Neural progenitor cell (in vitro differentiated cells): ENCODE measurements at regions not wholly inside any gene's neighbourhood (a gene's known extent, or its start where the extent isn't known, plus 50 kb on each side); places are given as distances from the start of the nearest gene placed in this dataset.

Experiments used
- DNase-seq: peaks from one replicate; pipeline ENCODE4 v3.0.0-alpha.2; 2016; ENCODE audit warnings: low spot score
- H2AFZ ChIP-seq: fragments of 200-600 bp; sonication (generic); replicated peaks from 2 replicates; pipeline ENCODE4 v1.6.1; 2016; ENCODE audit warnings: antibody characterized with exemption
- H3F3A ChIP-seq: fragments of 200-600 bp; sonication (generic); 2 replicates; pipeline ENCODE4 v1.6.1; 2016; ENCODE audit warnings: antibody characterized with exemption, low read depth
- H3K27ac ChIP-seq: fragments of 200-600 bp; sonication (generic); 2 replicates; pipeline ENCODE4 v1.5.1; 2016; ENCODE audit warnings: mild to moderate bottlenecking
- H3K27me3 ChIP-seq: fragments of 200-600 bp; sonication (generic); 2 replicates; pipeline ENCODE4 v1.6.1; 2016; ENCODE audit warnings: mild to moderate bottlenecking, moderate library complexity
- H3K36me3 ChIP-seq: fragments of 200-600 bp; sonication (generic); 2 replicates; pipeline ENCODE4 v1.5.1; 2016
- H3K4me1 ChIP-seq: fragments of 200-600 bp; sonication (generic); 2 replicates; pipeline ENCODE4 v1.6.1; 2016; ENCODE audit warnings: mixed run types
- H3K4me2 ChIP-seq: fragments of 200-600 bp; sonication (generic); 2 replicates; pipeline ENCODE4 v1.6.1; 2016
- H3K4me3 ChIP-seq: fragments of 200-600 bp; sonication (generic); 2 replicates; pipeline ENCODE4 v1.5.1; 2016
- H3K79me2 ChIP-seq: fragments of 200-600 bp; sonication (generic); 2 replicates; pipeline ENCODE4 v1.6.1; 2016; ENCODE audit warnings: low read depth
- H3K9ac ChIP-seq: fragments of 200-600 bp; sonication (generic); 2 replicates; pipeline ENCODE4 v1.6.1; 2016
- H3K9me3 ChIP-seq: fragments of 200-600 bp; sonication (generic); 2 replicates; pipeline ENCODE4 v1.5.1; 2016; ENCODE audit warnings: low read depth
- H4K20me1 ChIP-seq: fragments of 200-600 bp; sonication (generic); 2 replicates; pipeline ENCODE4 v1.6.1; 2016; ENCODE audit warnings: low read depth
- H3K27ac Mint-ChIP-seq: 3 replicates; pipeline ENCODE4 v1.8.0; 2021; ENCODE audit warnings: mixed read lengths
- H3K27me3 Mint-ChIP-seq: 2 replicates; pipeline ENCODE4 v1.8.0; 2022; ENCODE audit warnings: low read depth, mild to moderate bottlenecking, inconsistent platforms, moderate library complexity, mixed read lengths; ENCODE audit not compliant: insufficient read depth
- H3K36me3 Mint-ChIP-seq: 3 replicates; pipeline ENCODE4 v1.8.0; 2021; ENCODE audit warnings: mixed read lengths
- H3K4me1 Mint-ChIP-seq: 3 replicates; pipeline ENCODE4 v1.8.0; 2021; ENCODE audit warnings: mixed read lengths
- H3K4me3 Mint-ChIP-seq: 3 replicates; pipeline ENCODE4 v1.8.0; 2021; ENCODE audit warnings: mild to moderate bottlenecking, moderate library complexity, mixed read lengths
- H3K9me3 Mint-ChIP-seq: 3 replicates; pipeline ENCODE4 v1.8.0; 2020; ENCODE audit warnings: mixed read lengths
- EZH2 ChIP-seq: fragments of 200-600 bp; sonication (generic); IDR thresholded peaks from 2 replicates; pipeline ENCODE4 v1.6.1; 2017; ENCODE audit warnings: antibody characterized with exemption, mild to moderate bottlenecking, moderate library complexity
- EZH2phosphoT487 ChIP-seq: fragments of 200-600 bp; sonication (generic); IDR thresholded peaks from 2 replicates; pipeline ENCODE4 v1.6.1; 2017; ENCODE audit warnings: antibody characterized with exemption
- TF ChIP-seq, protein P1 (sequence below): fragments of 200-600 bp; sonication (generic); IDR thresholded peaks from 2 replicates; pipeline ENCODE4 v1.5.1; 2017; ENCODE audit warnings: antibody characterized with exemption, mild to moderate bottlenecking

GRCh38 chr3:25073423-25073822, 354.6 kb upstream of the RARB start:
- Histone ChIP-seq H3F3A (no peaks in the 10 kb centered on the region), H3K9ac (no peak overlapping the region), H3K27me3 (no peaks in the 10 kb centered on the region), H3K9me3 (no peaks in the 10 kb centered on the region), H3K27ac (no peak overlapping the region), H3K4me3 (no peak overlapping the region), H2AFZ (no peak overlapping the region), H3K36me3 (no peaks in the 10 kb centered on the region), H3K4me2 (no peak overlapping the region), H4K20me1 (no peaks in the 10 kb centered on the region), H3K4me1 (no peaks in the 10 kb centered on the region), H3K79me2 (no peaks in the 10 kb centered on the region)
- DNase-seq, result no peak
- H3K4me1 Mint-ChIP-seq, result no peaks in the 10 kb centered on the region
- no peak overlapping the region for H3K4me3 Mint-ChIP-seq
- TF ChIP-seq EZH2 (no peak), EZH2phosphoT487 (no peak)
- TF ChIP-seq, protein P1, sequence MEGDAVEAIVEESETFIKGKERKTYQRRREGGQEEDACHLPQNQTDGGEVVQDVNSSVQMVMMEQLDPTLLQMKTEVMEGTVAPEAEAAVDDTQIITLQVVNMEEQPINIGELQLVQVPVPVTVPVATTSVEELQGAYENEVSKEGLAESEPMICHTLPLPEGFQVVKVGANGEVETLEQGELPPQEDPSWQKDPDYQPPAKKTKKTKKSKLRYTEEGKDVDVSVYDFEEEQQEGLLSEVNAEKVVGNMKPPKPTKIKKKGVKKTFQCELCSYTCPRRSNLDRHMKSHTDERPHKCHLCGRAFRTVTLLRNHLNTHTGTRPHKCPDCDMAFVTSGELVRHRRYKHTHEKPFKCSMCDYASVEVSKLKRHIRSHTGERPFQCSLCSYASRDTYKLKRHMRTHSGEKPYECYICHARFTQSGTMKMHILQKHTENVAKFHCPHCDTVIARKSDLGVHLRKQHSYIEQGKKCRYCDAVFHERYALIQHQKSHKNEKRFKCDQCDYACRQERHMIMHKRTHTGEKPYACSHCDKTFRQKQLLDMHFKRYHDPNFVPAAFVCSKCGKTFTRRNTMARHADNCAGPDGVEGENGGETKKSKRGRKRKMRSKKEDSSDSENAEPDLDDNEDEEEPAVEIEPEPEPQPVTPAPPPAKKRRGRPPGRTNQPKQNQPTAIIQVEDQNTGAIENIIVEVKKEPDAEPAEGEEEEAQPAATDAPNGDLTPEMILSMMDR, result no peak
- H3K36me3 Mint-ChIP-seq, result no peaks in the 10 kb centered on the region
- H3K27ac Mint-ChIP-seq, result no peak overlapping the region
- peaks cover 2% of the 10 kb centered on the region for H3K9me3 Mint-ChIP-seq
- no peaks in the 10 kb centered on the region for H3K27me3 Mint-ChIP-seq

GRCh38 chr3:25074149-25074548, 353.9 kb upstream of the RARB start:
- Mint-ChIP-seq H3K36me3 (no peaks in the 10 kb centered on the region), H3K27ac (no peak overlapping the region), H3K4me3 (no peak overlapping the region), H3K9me3 (peaks cover 2% of the 10 kb centered on the region), H3K4me1 (no peaks in the 10 kb centered on the region), H3K27me3 (no peaks in the 10 kb centered on the region)
- no peak for TF ChIP-seq EZH2phosphoT487
- no peak overlapping the region for H3K4me2 ChIP-seq
- H3F3A ChIP-seq, result no peaks in the 10 kb centered on the region
- no peaks in the 10 kb centered on the region for H4K20me1 ChIP-seq
- H2AFZ ChIP-seq, result no peak overlapping the region
- no peak overlapping the region for H3K9ac ChIP-seq
- H3K27ac ChIP-seq, result no peak overlapping the region
- no peaks in the 10 kb centered on the region for H3K27me3 ChIP-seq
- H3K36me3 ChIP-seq, result no peaks in the 10 kb centered on the region
- no peak for DNase-seq
- no peaks in the 10 kb centered on the region for H3K79me2 ChIP-seq
- peaks cover under 1% of the 10 kb centered on the region for H3K4me1 ChIP-seq
- no peak overlapping the region for H3K4me3 ChIP-seq
- H3K9me3 ChIP-seq, result no peaks in the 10 kb centered on the region

GRCh38 chr3:25080461-25080860, 347.6 kb upstream of the RARB start:
- Mint-ChIP-seq H3K36me3 (no peaks in the 10 kb centered on the region), H3K27me3 (no peaks in the 10 kb centered on the region), H3K4me3 (no peak overlapping the region), H3K27ac (no peak overlapping the region), H3K4me1 (no peaks in the 10 kb centered on the region), H3K9me3 (no peaks in the 10 kb centered on the region)
- no peaks in the 10 kb centered on the region for H4K20me1 ChIP-seq
- H2AFZ ChIP-seq, result no peak overlapping the region
- H3K9ac ChIP-seq, result no peak overlapping the region
- no peaks in the 10 kb centered on the region for H3F3A ChIP-seq
- H3K27me3 ChIP-seq, result no peaks in the 10 kb centered on the region
- no peak for DNase-seq
- H3K36me3 ChIP-seq, result no peaks in the 10 kb centered on the region
- H3K9me3 ChIP-seq, result no peaks in the 10 kb centered on the region
- no peak overlapping the region for H3K4me2 ChIP-seq
- no peak overlapping the region for H3K27ac ChIP-seq
- TF ChIP-seq, protein P1, result no peak
- no peak for TF ChIP-seq EZH2phosphoT487
- TF ChIP-seq EZH2, result no peak
- H3K79me2 ChIP-seq, result no peaks in the 10 kb centered on the region
- peaks cover 5% of the 10 kb centered on the region for H3K4me1 ChIP-seq
- H3K4me3 ChIP-seq, result no peak overlapping the region

- H3K27ac ChIP-seq, result no peak overlapping the region
- H3K27me3 Mint-ChIP-seq, result no peaks in the 10 kb centered on the region
- DNase-seq, result no peak
- no peak overlapping the region for H3K4me3 ChIP-seq
- no peak overlapping the region for H3K27ac Mint-ChIP-seq
- no peak overlapping the region for H3K4me3 Mint-ChIP-seq
- H3K36me3 ChIP-seq, result no peaks in the 10 kb centered on the region
- H3K9ac ChIP-seq, result no peak overlapping the region
- H3K79me2 ChIP-seq, result no peaks in the 10 kb centered on the region
- no peaks in the 10 kb centered on the region for H3K36me3 Mint-ChIP-seq
- H3F3A ChIP-seq, result no peaks in the 10 kb centered on the region
- H4K20me1 ChIP-seq, result no peaks in the 10 kb centered on the region
- no peak for TF ChIP-seq EZH2
- TF ChIP-seq EZH2phosphoT487, result no peak
- TF ChIP-seq, protein P1, result no peak
- H2AFZ ChIP-seq, result peak overlapping the region; percentile 91
- peaks cover 8% of the 10 kb centered on the region for H3K4me1 Mint-ChIP-seq
- H3K9me3 ChIP-seq, result no peaks in the 10 kb centered on the region
- peaks cover 5% of the 10 kb centered on the region for H3K4me1 ChIP-seq
- no peaks in the 10 kb centered on the region for H3K9me3 Mint-ChIP-seq
- no peak overlapping the region for H3K4me2 ChIP-seq
- H3K27me3 ChIP-seq, result no peaks in the 10 kb centered on the region
Observed at GRCh38 chr3:25084016-25084415, 344.0 kb upstream of the RARB start.
